ENCODE measurements at regions not wholly inside any gene's neighbourhood (a gene's known extent, or its start where the extent isn't known, plus 50 kb on each side); places are given as distances from the start of the nearest gene placed in this dataset.

- no peaks in the 10 kb centered on the region for H3K4me1 ChIP-seq
- H3K36me3 ChIP-seq (ENCODE audit: control insufficient read depth, insufficient read depth, low read length), result no peaks in the 10 kb centered on the region
- no peak for TF ChIP-seq CTCF (IDR thresholded peaks at IDR 0.05)
- H2AFZ ChIP-seq, result no peak overlapping the region
- H3K27me3 ChIP-seq (ENCODE audit: control insufficient read depth, insufficient read depth, low read length), result no peaks in the 10 kb centered on the region
- H3K4me3 ChIP-seq (ENCODE audit: low read depth, low read length), result no peak overlapping the region
- H3K9ac ChIP-seq, result no peak overlapping the region
- H3K9me3 ChIP-seq (ENCODE audit: control insufficient read depth, low read length), result no peaks in the 10 kb centered on the region
- no peak overlapping the region for H3K27ac ChIP-seq
- H3K4me2 ChIP-seq (ENCODE audit: low read length), result no peak overlapping the region
- no peaks in the 10 kb centered on the region for H3K79me2 ChIP-seq
Observed at GRCh38 chr3:176155012-176155411, 1042.3 kb downstream of the TBL1XR1 start.

GRCh38 chr3:176149567-176149966 lies 1047.7 kb downstream of the TBL1XR1 start:
- TF ChIP-seq CTCF (IDR thresholded peaks at IDR 0.05), result no peak
- no peaks in the 10 kb centered on the region for H3K27me3 ChIP-seq (ENCODE audit: control insufficient read depth, insufficient read depth, low read length)
- H3K27ac ChIP-seq, result no peak overlapping the region
- no peaks in the 10 kb centered on the region for H3K9me3 ChIP-seq (ENCODE audit: control insufficient read depth, low read length)
- no peak overlapping the region for H3K4me3 ChIP-seq (ENCODE audit: low read depth, low read length)
- no peak overlapping the region for H2AFZ ChIP-seq
- no peak overlapping the region for H3K9ac ChIP-seq
- H3K79me2 ChIP-seq, result no peaks in the 10 kb centered on the region
- H3K36me3 ChIP-seq (ENCODE audit: control insufficient read depth, insufficient read depth, low read length), result no peaks in the 10 kb centered on the region
- no peak overlapping the region for H3K4me2 ChIP-seq (ENCODE audit: low read length)
- H3K4me1 ChIP-seq, result no peaks in the 10 kb centered on the region

GRCh38 chr3:176147251-176147650 lies 1050.0 kb downstream of the TBL1XR1 start:
- no peak overlapping the region for H3K27ac ChIP-seq
- H2AFZ ChIP-seq, result no peak overlapping the region
- H3K9ac ChIP-seq, result no peak overlapping the region
- no peaks in the 10 kb centered on the region for H3K9me3 ChIP-seq (ENCODE audit: control insufficient read depth, low read length)
- H3K4me2 ChIP-seq (ENCODE audit: low read length), result no peak overlapping the region
- no peaks in the 10 kb centered on the region for H3K4me1 ChIP-seq
- H3K36me3 ChIP-seq (ENCODE audit: control insufficient read depth, insufficient read depth, low read length), result no peaks in the 10 kb centered on the region
- H3K4me3 ChIP-seq (ENCODE audit: low read depth, low read length), result no peak overlapping the region
- no peak for TF ChIP-seq CTCF (IDR thresholded peaks at IDR 0.05)
- no peaks in the 10 kb centered on the region for H3K79me2 ChIP-seq
- H3K27me3 ChIP-seq (ENCODE audit: control insufficient read depth, insufficient read depth, low read length), result no peaks in the 10 kb centered on the region

GRCh38 chr3:176141837-176142236 lies 1055.4 kb downstream of the TBL1XR1 start:
- H3K4me2 ChIP-seq (ENCODE audit: low read length), result no peak overlapping the region
- no peak for TF ChIP-seq CTCF (IDR thresholded peaks at IDR 0.05)
- H3K4me1 ChIP-seq, result no peaks in the 10 kb centered on the region
- H3K27me3 ChIP-seq (ENCODE audit: control insufficient read depth, insufficient read depth, low read length), result no peaks in the 10 kb centered on the region
- no peaks in the 10 kb centered on the region for H3K79me2 ChIP-seq
- no peaks in the 10 kb centered on the region for H3K36me3 ChIP-seq (ENCODE audit: control insufficient read depth, insufficient read depth, low read length)
- H3K27ac ChIP-seq, result no peak overlapping the region
- H2AFZ ChIP-seq, result no peak overlapping the region
- no peak overlapping the region for H3K9ac ChIP-seq
- H3K9me3 ChIP-seq (ENCODE audit: control insufficient read depth, low read length), result peaks cover 4% of the 10 kb centered on the region
- H3K4me3 ChIP-seq (ENCODE audit: low read depth, low read length), result no peak overlapping the region

- no peak overlapping the region for H3K4me2 ChIP-seq (ENCODE audit: low read length)
- no peak overlapping the region for H2AFZ ChIP-seq
- no peaks in the 10 kb centered on the region for H3K9me3 ChIP-seq (ENCODE audit: control insufficient read depth, low read length)
- no peaks in the 10 kb centered on the region for H3K4me1 ChIP-seq
- H3K9ac ChIP-seq, result no peak overlapping the region
- H3K36me3 ChIP-seq (ENCODE audit: control insufficient read depth, insufficient read depth, low read length), result no peaks in the 10 kb centered on the region
- H3K27me3 ChIP-seq (ENCODE audit: control insufficient read depth, insufficient read depth, low read length), result no peaks in the 10 kb centered on the region
- no peak for TF ChIP-seq CTCF (IDR thresholded peaks at IDR 0.05)
- no peak overlapping the region for H3K27ac ChIP-seq
- H3K79me2 ChIP-seq, result no peaks in the 10 kb centered on the region
- H3K4me3 ChIP-seq (ENCODE audit: low read depth, low read length), result no peak overlapping the region
Observed at GRCh38 chr3:176120507-176120906, 1076.8 kb downstream of the TBL1XR1 start.

Measured in parathyroid adenoma (tissue), 2 donors.